HepG2 (cell line): ENCODE measurements at regions not wholly inside any gene's neighbourhood (a gene's known extent, or its start where the extent isn't known, plus 50 kb on each side); places are given as distances from the start of the nearest gene placed in this dataset.

Experiments used
- ATAC-seq: fragments of 200-7000 bp; cut with Tn5 transposase; 3 replicates; pipeline ENCODE4 v1.9.1; 2020; ENCODE audit warnings: mild to moderate bottlenecking, moderate library complexity
- BruUV-seq: library from RNA; stranded (reverse); fragments of 400-500 nt; replicated peaks from 2 replicates; lab custom pipeline; 2021; lab: Mats Ljungman, UMichigan
- CTCF ChIA-PET: fragments of 300-600 bp; formaldehyde crosslinking; extraction: SDS; loops from one replicate; lab custom pipeline; 2021; ENCODE audit warnings: low total read pairs, inconsistent platforms, low intra/inter-chr PET ratio; lab: Yijun Ruan, JAX
- POLR2A ChIA-PET: fragments of 350-600 bp; sonication (Branson Sonifier 250); formaldehyde crosslinking; loops from one replicate; lab custom pipeline; 2020; ENCODE audit warnings: antibody characterized with exemption, inconsistent platforms; lab: Yijun Ruan, JAX
- DNase-seq: peaks from one replicate; pipeline ENCODE4 v3.0.0-alpha.2; 2015; ENCODE audit warnings: low spot score
- FAIRE-seq: peaks from 3 replicates; lab custom pipeline; 2011; peaks lifted over from hg19 to GRCh38; lab: Jason Lieb, UNC
- H2AFZ ChIP-seq: one replicate; pipeline ENCODE4 v1.6.1; 2011; ENCODE audit warnings: low read length, inconsistent platforms
- H3K27ac ChIP-seq: fragments of 300-600 bp; 3 replicates; pipeline ENCODE4 v1.8.0; 2011; ENCODE audit warnings: mixed run types, mild to moderate bottlenecking, mixed read lengths, low read length, inconsistent platforms; ENCODE audit not compliant: insufficient read depth; ENCODE audit errors: extremely low read length
- H3K27me3 ChIP-seq, 2 experiments: fragments of 200-600 bp in 1 of 2; 2 replicates in 1 of 2; 3 replicates in 1 of 2; pipeline versions ENCODE4 v1.6.0 to v1.8.0; 2011; ENCODE audit warnings: low read length in 2 of 2, mild to moderate bottlenecking in 2 of 2, moderate library complexity in 2 of 2, inconsistent platforms in 1 of 2; ENCODE audit not compliant: insufficient read depth in 2 of 2, control insufficient read depth in 1 of 2
- H3K36me3 ChIP-seq, 2 experiments: fragments of 200-600 bp in 1 of 2; replicated peaks in 1 of 2; 2 replicates in 1 of 2; 3 replicates in 1 of 2; pipeline versions ENCODE4 v1.5.1 to v1.8.0; 2011; ENCODE audit warnings: low read length in 2 of 2, inconsistent platforms in 1 of 2; ENCODE audit not compliant: insufficient read depth in 2 of 2, control insufficient read depth in 1 of 2
- H3K4me1 ChIP-seq: 2 replicates; pipeline ENCODE4 v1.5.1; 2012; ENCODE audit warnings: low read length, inconsistent platforms; ENCODE audit not compliant: insufficient read depth
- H3K4me2 ChIP-seq: 2 replicates; pipeline ENCODE4 v1.6.0; 2011; ENCODE audit warnings: low read depth, low read length, inconsistent platforms
- H3K4me3 ChIP-seq, 3 experiments: fragments of 200-600 bp in 1 of 3; sonication (generic), shearing (Covaris generic) in 1 of 3; replicated peaks in 1 of 3; 2 replicates each; pipeline ENCODE4 v1.5.1; 2011 to 2016; ENCODE audit warnings: low read length in 3 of 3, inconsistent platforms in 2 of 3, low read depth in 2 of 3, mild to moderate bottlenecking in 2 of 3, control low read depth in 1 of 3, mixed read lengths in 1 of 3; ENCODE audit not compliant: insufficient read depth in 1 of 3
- H3K79me2 ChIP-seq: one replicate; pipeline ENCODE4 v1.6.1; 2011; ENCODE audit warnings: low read length, inconsistent platforms; ENCODE audit not compliant: insufficient read depth
- H3K9ac ChIP-seq: 2 replicates; pipeline ENCODE4 v1.6.0; 2011; ENCODE audit warnings: mild to moderate bottlenecking, low read depth, low read length, inconsistent platforms; ENCODE audit not compliant: insufficient read depth
- H3K9me3 ChIP-seq: 2 replicates; pipeline ENCODE4 v1.5.1; 2012; ENCODE audit warnings: mild to moderate bottlenecking, low read length
- H4K20me1 ChIP-seq: 2 replicates; pipeline ENCODE4 v1.6.0; 2011; ENCODE audit warnings: inconsistent platforms, mild to moderate bottlenecking, low read length, moderate library complexity; ENCODE audit not compliant: insufficient read depth
- EEA1 ChIP-seq: sonication (generic); formaldehyde crosslinking; IDR thresholded peaks from 2 replicates; pipeline ENCODE4 v1.5.1; 2020; ENCODE audit warnings: mild to moderate bottlenecking, missing genetic modification reagents, borderline replicate concordance
- HDAC1 ChIP-seq: sonication (generic); formaldehyde crosslinking; IDR thresholded peaks from 2 replicates; pipeline ENCODE4 v1.5.1; 2020; ENCODE audit warnings: mild to moderate bottlenecking, missing genetic modification reagents
- NONO ChIP-seq, 2 experiments: fragments of 450-650 bp in 1 of 2; sonication (generic) in 1 of 2; formaldehyde crosslinking in 1 of 2; IDR thresholded peaks in 1 of 2; conservative IDR thresholded peaks in 1 of 2; 2 replicates each; pipeline versions ENCODE4 v1.6.1 to v1.8.0; 2017 to 2022; ENCODE audit warnings: mild to moderate bottlenecking in 1 of 2, missing genetic modification reagents in 1 of 2, moderate library complexity in 1 of 2
- NPAS2 ChIP-seq: sonication (generic); formaldehyde crosslinking; IDR thresholded peaks from 2 replicates; pipeline ENCODE4 v1.8.0; 2022; ENCODE audit warnings: mild to moderate bottlenecking, missing genetic modification reagents, borderline replicate concordance
- NR0B2 ChIP-seq: sonication (generic); formaldehyde crosslinking; IDR thresholded peaks from 2 replicates; pipeline ENCODE4 v1.4.0; 2020; ENCODE audit warnings: mild to moderate bottlenecking, missing genetic modification reagents
- TBX3 ChIP-seq: fragments of 450-650 bp; IDR thresholded peaks from 2 replicates; pipeline ENCODE4 v1.6.1; 2017; ENCODE audit warnings: antibody characterized with exemption, mild to moderate bottlenecking, inconsistent platforms, borderline replicate concordance
- THAP9 ChIP-seq: sonication (generic); formaldehyde crosslinking; IDR thresholded peaks from 2 replicates; pipeline ENCODE4; 2020; ENCODE audit warnings: missing genetic modification reagents, mild to moderate bottlenecking, borderline replicate concordance
- ZFYVE20 ChIP-seq: sonication (generic); formaldehyde crosslinking; IDR thresholded peaks from 2 replicates; pipeline ENCODE4 v1.8.0; 2023; ENCODE audit warnings: low read depth, mild to moderate bottlenecking, moderate library complexity, missing genetic modification reagents, borderline replicate concordance
- ZKSCAN1 ChIP-seq: fragments of 150-350 bp; IDR thresholded peaks from 2 replicates; pipeline ENCODE4 v1.6.1; 2014; ENCODE audit warnings: low read length
- ZNF136 ChIP-seq: sonication (generic); formaldehyde crosslinking; IDR thresholded peaks from 2 replicates; pipeline ENCODE4 v1.8.1; 2022; ENCODE audit warnings: low read depth, mild to moderate bottlenecking, moderate library complexity, missing genetic modification reagents
- ZNF235 ChIP-seq: sonication (generic); formaldehyde crosslinking; IDR thresholded peaks from 2 replicates; pipeline ENCODE4 v1.8.1; 2023; ENCODE audit warnings: mild to moderate bottlenecking, missing genetic modification reagents, borderline replicate concordance
- ZNF709 ChIP-seq: sonication (generic); formaldehyde crosslinking; IDR thresholded peaks from 2 replicates; pipeline ENCODE4 v1.5.0; 2020; ENCODE audit warnings: mild to moderate bottlenecking, missing genetic modification reagents
- ZNF720 ChIP-seq: sonication (generic); formaldehyde crosslinking; IDR thresholded peaks from 2 replicates; pipeline ENCODE4 v1.4.0; 2020; ENCODE audit warnings: missing genetic modification reagents
- WGBS: methylation state at CpG from one replicate; pipeline ENCODE4 v1.1.6; 2017; ENCODE audit warnings: low lambda C conversion rate; 5-methylcytosine and 5-hydroxymethylcytosine counted together
- in situ Hi-C: cut with HindIII; loops from 2 replicates; pipeline ENCODE4 v1.10.0; 2017; ENCODE audit warnings: low pct_unique_long_range_greater_than_20kb; ENCODE audit not compliant: extremely low pct_ligation_motif_present
- intact Hi-C: fragments of 100-400 bp; cut with micrococcal nuclease; formaldehyde crosslinking; loops from one replicate; pipeline ENCODE4 v1.10.0; 2022; ENCODE audit not compliant: unreplicated experiment

GRCh38 chr10:45224219-45224841, 91.1 kb downstream of the OR13A1 start (continued):
- TF ChIP-seq NPAS2 (CRISPR knock-in tag), result no peak
- no peak for TF ChIP-seq ZNF136 (CRISPR knock-in tag)
- TF ChIP-seq ZNF720 (CRISPR knock-in tag), result no peak
- no peak for TF ChIP-seq ZNF709 (CRISPR knock-in tag)

- no peaks in the 10 kb centered on the region for H3K36me3 ChIP-seq
- 0% methylated on average over 2 of the region's 2 CpGs for WGBS
- H3K27me3 ChIP-seq, result peaks cover 0 to 6% of the 10 kb centered on the region in 2 experiments; a peak in 2 of 5 replicates
- no peaks in the 10 kb centered on the region for H4K20me1 ChIP-seq
- intact Hi-C loops (no loop called here), in situ Hi-C loops (loop anchor here (25.0 kb wide), 2 partner anchors 215 to 435 kb away; partner anchors contain the start of genes ZFAND4 and ZNF22)
- ATAC-seq (no peak), DNase-seq (no peak), FAIRE-seq (no peak)
- H3K9ac ChIP-seq, result no peak overlapping the region
- H3K79me2 ChIP-seq, result no peaks in the 10 kb centered on the region
- no peak overlapping the region for H3K27ac ChIP-seq
- H3K9me3 ChIP-seq, result peaks cover 16% of the 10 kb centered on the region
- TF ChIP-seq HDAC1 (CRISPR knock-in tag) (no peak), TBX3 (no peak)
- POLR2A ChIA-PET, result no interaction called here
- no peak overlapping the region for H3K4me3 ChIP-seq
- no peak overlapping the region for H3K4me2 ChIP-seq
- no peak overlapping the region for H2AFZ ChIP-seq
- no peaks in the 10 kb centered on the region for H3K4me1 ChIP-seq
- CTCF ChIA-PET, result no interaction called here
- BruUV-seq, result no TSS peak
These were observed 88.4 kb downstream of the OR13A1 start for GRCh38 chr10:45227042-45227441.

GRCh38 chr10:45227456-45227855, 88.0 kb downstream of the OR13A1 start:
- WGBS, result 0% methylated on average over 1 of the region's 1 CpG
- Histone ChIP-seq H3K79me2 (no peaks in the 10 kb centered on the region), H3K36me3 (no peaks in the 10 kb centered on the region), H4K20me1 (no peaks in the 10 kb centered on the region), H3K27ac (no peak overlapping the region), H3K27me3 (peaks cover 0 to 6% of the 10 kb centered on the region in 2 experiments; a peak in 2 of 5 replicates), H3K9me3 (peaks cover 16% of the 10 kb centered on the region), H3K4me2 (no peak overlapping the region), H3K9ac (no peak overlapping the region), H3K4me1 (no peaks in the 10 kb centered on the region), H3K4me3 (no peak overlapping the region), H2AFZ (no peak overlapping the region)
- POLR2A ChIA-PET, result no interaction called here
- DNase-seq, result no peak
- no TSS peak for BruUV-seq
- no peak for ATAC-seq
- in situ Hi-C loops, result loop anchor here (25.0 kb wide), 2 partner anchors 215 to 435 kb away; partner anchors contain the start of genes ZFAND4 and ZNF22
- intact Hi-C loops, result no loop called here
- CTCF ChIA-PET, result no interaction called here
- FAIRE-seq, result no peak
- TF ChIP-seq EEA1 (CRISPR knock-in tag) (no peak), NONO (IDR thresholded peaks at IDR 0.05) (no peak), NONO (CRISPR knock-in tag; conservative IDR thresholded peaks at IDR 0.05) (no peak), NR0B2 (CRISPR knock-in tag) (no peak), ZKSCAN1 (no peak), THAP9 (CRISPR knock-in tag) (no peak), ZFYVE20 (no peak), ZNF235 (CRISPR knock-in tag) (no peak)
